Esophagus squamous epithelium (tissue), 4 donors: ENCODE measurements at regions not wholly inside any gene's neighbourhood (a gene's known extent, or its start where the extent isn't known, plus 50 kb on each side); places are given as distances from the start of the nearest gene placed in this dataset.
"Not testable (repeated sequence)": the region's sequence is repeated elsewhere in the genome, so short reads cannot be mapped to it uniquely, and the experiment has no call there.

Experiments used
- CTCF ChIP-seq, 6 experiments: fragments of 450-650 bp in 4 of 6; fragments of 200-600 bp in 2 of 6; sonication (generic) in 2 of 6; IDR thresholded peaks; one replicate each; pipeline ENCODE4 v1.5.1; 2016 to 2019; ENCODE audit warnings: antibody characterized with exemption in 6 of 6, mild to moderate bottlenecking in 4 of 6, moderate library complexity in 4 of 6
- POLR2A ChIP-seq, 4 donors: fragments of 450-650 bp; IDR thresholded peaks; one replicate each; pipeline ENCODE4 v1.6.1; 2017; ENCODE audit warnings: antibody characterized with exemption in 4 of 4, mild to moderate bottlenecking in 4 of 4, moderate library complexity in 3 of 4

GRCh38 chr5:67837225-67837624 lies 378.3 kb upstream of the PIK3R1 start:
- not testable (repeated sequence) for TF ChIP-seq CTCF, POLR2A (IDR thresholded peaks at IDR 0.05)
